ENCODE measurements at regions not wholly inside any gene's neighbourhood (a gene's known extent, or its start where the extent isn't known, plus 50 kb on each side); places are given as distances from the start of the nearest gene placed in this dataset.

- intact Hi-C loops (cut with micrococcal nuclease; ENCODE audit: unreplicated experiment), result no loop called here
- Histone ChIP-seq H4K20me1 (ENCODE audit: control insufficient read depth, insufficient read depth) (no peaks in the 10 kb centered on the region; the same call in 1 of the 2 replicates), H3K4me2 (ENCODE audit: control insufficient read depth, insufficient read depth) (no peak overlapping the region), H3K9me3 (replicated peaks; ENCODE audit: control insufficient read depth, insufficient read depth, low read length) (no peaks in the 10 kb centered on the region), H3K4me1 (ENCODE audit: control insufficient read depth, insufficient read depth, low read length) (no peaks in the 10 kb centered on the region), H3K36me3 (ENCODE audit: control insufficient read depth in 2 of 2, insufficient read depth in 2 of 2, low read length in 1 of 2) (no peaks in the 10 kb centered on the region), H3K79me2 (ENCODE audit: control insufficient read depth, insufficient read depth, low read length) (no peaks in the 10 kb centered on the region), H3K4me3 (no peak overlapping the region), H2AFZ (ENCODE audit: control insufficient read depth, low read depth, low read length) (no peak overlapping the region), H3K9ac (ENCODE audit: control insufficient read depth, insufficient read depth, low read length) (no peak overlapping the region), H3K27ac (ENCODE audit: control insufficient read depth, insufficient read depth) (no peak overlapping the region), H3K27me3 (replicated peaks in 1 of 2; ENCODE audit: control insufficient read depth in 2 of 2, insufficient read depth in 2 of 2, low read length in 1 of 2) (peaks cover 4 to 5% of the 10 kb centered on the region in 2 experiments; a peak in 3 of 4 replicates)
- CTCF ChIA-PET, result no interaction called here
- no peak for DNase-seq (ENCODE audit: low read depth, low spot score)
- WGBS (ENCODE audit: insufficient coverage, insufficient replicate concordance, low lambda C conversion rate, missing lambda C conversion rate), result 46% methylated on average over 23 of the region's 27 CpGs
- in situ Hi-C loops (cut with MboI), result no loop called here
- no peak for TF ChIP-seq RB1 (IDR thresholded peaks at IDR 0.05; ENCODE audit: borderline replicate concordance)
- POLR2A ChIA-PET, result interaction anchor here (0.5 kb wide), 1 partner anchor 721 kb away, joined by 3 read pairs; no protein-coding TSS in a partner anchor
- ATAC-seq, result no peak
- FAIRE-seq, result no peak
- RAD21 ChIA-PET (ENCODE audit: unreplicated experiment), result no interaction called here
- no TSS peak for BruUV-seq (replicated peaks)
- SMC1A ChIA-PET (ENCODE audit: uncharacterized antibody, unreplicated experiment), result no interaction called here
These were observed 191.8 kb upstream of the NECTIN1 start for GRCh38 chr11:119920666-119921387.

GRCh38 chr11:119919656-119920055 lies 190.7 kb upstream of the NECTIN1 start:
- no TSS peak for BruUV-seq (replicated peaks)
- ATAC-seq (no peak), DNase-seq (ENCODE audit: low read depth, low spot score) (no peak), FAIRE-seq (no peak)
- Histone ChIP-seq H3K79me2 (ENCODE audit: control insufficient read depth, insufficient read depth, low read length) (no peaks in the 10 kb centered on the region), H3K9me3 (replicated peaks; ENCODE audit: control insufficient read depth, insufficient read depth, low read length) (no peaks in the 10 kb centered on the region; the same call in 2 of the 3 replicates), H3K4me3 (no peak overlapping the region), H3K4me2 (ENCODE audit: control insufficient read depth, insufficient read depth) (no peak overlapping the region), H3K27ac (ENCODE audit: control insufficient read depth, insufficient read depth) (no peak overlapping the region), H3K36me3 (ENCODE audit: control insufficient read depth in 2 of 2, insufficient read depth in 2 of 2, low read length in 1 of 2) (no peaks in the 10 kb centered on the region), H3K27me3 (replicated peaks in 1 of 2; ENCODE audit: control insufficient read depth in 2 of 2, insufficient read depth in 2 of 2, low read length in 1 of 2) (peaks cover 2 to 4% of the 10 kb centered on the region in 2 experiments; a peak in 3 of 4 replicates), H3K4me1 (ENCODE audit: control insufficient read depth, insufficient read depth, low read length) (no peaks in the 10 kb centered on the region), H3K9ac (ENCODE audit: control insufficient read depth, insufficient read depth, low read length) (no peak overlapping the region), H2AFZ (ENCODE audit: control insufficient read depth, low read depth, low read length) (no peak overlapping the region), H4K20me1 (ENCODE audit: control insufficient read depth, insufficient read depth) (no peaks in the 10 kb centered on the region; the same call in 1 of the 2 replicates)
- RAD21 ChIA-PET (ENCODE audit: unreplicated experiment), result interaction anchor here (0.6 kb wide), 1 partner anchor 448 kb away, joined by 3 read pairs; no protein-coding TSS in a partner anchor
- 12% methylated on average over 6 of the region's 6 CpGs for WGBS (ENCODE audit: insufficient coverage, insufficient replicate concordance, low lambda C conversion rate, missing lambda C conversion rate)
- SMC1A ChIA-PET (ENCODE audit: uncharacterized antibody, unreplicated experiment), result no interaction called here
- POLR2A ChIA-PET, result no interaction called here
- in situ Hi-C loops (cut with MboI), result no loop called here
- intact Hi-C loops (cut with micrococcal nuclease; ENCODE audit: unreplicated experiment), result loop anchor here (10.0 kb wide), 1 partner anchor 65 kb away; no protein-coding TSS in a partner anchor
- CTCF ChIA-PET, result no interaction called here
- no peak for TF ChIP-seq CHD2 (IDR thresholded peaks at IDR 0.05; ENCODE audit: borderline replicate concordance, low read depth, low read length)
- TF ChIP-seq BCL3 (IDR thresholded peaks at IDR 0.05; ENCODE audit: borderline replicate concordance, insufficient read depth, low read depth, low read length, poor library complexity, severe bottlenecking), result no peak
- no peak for TF ChIP-seq WRNIP1 (IDR thresholded peaks at IDR 0.05; ENCODE audit: borderline replicate concordance, low read depth, low read length)
- no peak for TF ChIP-seq IRF4 (IDR thresholded peaks at IDR 0.05; ENCODE audit: low read depth, low read length)
- no peak for TF ChIP-seq GABPA (IDR thresholded peaks at IDR 0.05; ENCODE audit: low read depth)
- no peak for TF ChIP-seq RELA (IDR thresholded peaks at IDR 0.05; ENCODE audit: borderline replicate concordance, partially characterized antibody)
- TF ChIP-seq ETV6 (conservative IDR thresholded peaks at IDR 0.05 in 1 of 2, IDR thresholded peaks at IDR 0.05 in 1 of 2; ENCODE audit: borderline replicate concordance in 1 of 2, low read depth in 1 of 2), result no peak
- TF ChIP-seq YY1 (IDR thresholded peaks at IDR 0.05; ENCODE audit: low read depth, low read length), result no peak
- no peak for TF ChIP-seq SP1 (IDR thresholded peaks at IDR 0.05; ENCODE audit: low read depth, low read length)
- TF ChIP-seq POLR2AphosphoS2 (IDR thresholded peaks at IDR 0.05; ENCODE audit: low read depth, low read length), result no peak
- no peak for TF ChIP-seq SIX5 (IDR thresholded peaks at IDR 0.05; ENCODE audit: low read depth, low read length, severe bottlenecking)
- TF ChIP-seq CREB1 (IDR thresholded peaks at IDR 0.05; ENCODE audit: low read depth), result no peak
- TF ChIP-seq EED (IDR thresholded peaks at IDR 0.05; ENCODE audit: low read depth), result no peak
- no peak for TF ChIP-seq ATF2 (IDR thresholded peaks at IDR 0.05; ENCODE audit: low read length)
- TF ChIP-seq TBL1XR1 (IDR thresholded peaks at IDR 0.05; ENCODE audit: low read depth, low read length), result no peak
